GM18508 (cell line): ENCODE measurements at regions not wholly inside any gene's neighbourhood (a gene's known extent, or its start where the extent isn't known, plus 50 kb on each side); places are given as distances from the start of the nearest gene placed in this dataset.
A peak's percentile ranks its signal among the peaks of the same experiment; 100 is the strongest.

ENCODE experiments used
- ATAC-seq: cut with Tn5 transposase; IDR thresholded peaks from one replicate; pipeline ENCODE4 v1.9.1; 2021; ENCODE audit warnings: moderate number of reproducible peaks; ENCODE audit not compliant: insufficient read depth, unreplicated experiment

GRCh38 chr7:25970356-25970755 is 181.6 kb upstream of the NFE2L3 start:
- no peak for ATAC-seq

GRCh38 chr7:25970911-25971310 is 181.1 kb upstream of the NFE2L3 start:
- ATAC-seq, result no peak

- ATAC-seq, result no peak
Measured at GRCh38 chr7:25976630-25977029, 175.4 kb upstream of the NFE2L3 start.

- ATAC-seq, result no peak
Measured at GRCh38 chr7:25978466-25978865, 173.5 kb upstream of the NFE2L3 start.

- ATAC-seq, result no peak
Measured at GRCh38 chr7:25979605-25980004, 172.4 kb upstream of the NFE2L3 start.

- ATAC-seq, result no peak
Measured at GRCh38 chr7:25982684-25983083, 169.3 kb upstream of the NFE2L3 start.

- no peak for ATAC-seq
Measured at GRCh38 chr7:25985196-25985595, 166.8 kb upstream of the NFE2L3 start.

- ATAC-seq, result no peak
Measured at GRCh38 chr7:25988640-25989039, 163.4 kb upstream of the NFE2L3 start.

GRCh38 chr7:25989140-25989705 is 162.8 kb upstream of the NFE2L3 start:
- ATAC-seq, result no peak

GRCh38 chr7:25994433-25994994 is 157.5 kb upstream of the NFE2L3 start:
- no peak for ATAC-seq

GRCh38 chr7:25995216-25995615 is 156.8 kb upstream of the NFE2L3 start:
- no peak for ATAC-seq

GRCh38 chr7:25996006-25996408 is 156.0 kb upstream of the NFE2L3 start:
- ATAC-seq, result no peak

GRCh38 chr7:25998499-25998898 is 153.5 kb upstream of the NFE2L3 start:
- no peak for ATAC-seq

- no peak for ATAC-seq
Measured at GRCh38 chr7:26000841-26001240, 151.2 kb upstream of the NFE2L3 start.

- no peak for ATAC-seq
Measured at GRCh38 chr7:26001662-26002244, 150.2 kb upstream of the NFE2L3 start.

- ATAC-seq, result no peak
Measured at GRCh38 chr7:26005683-26006410, 146.2 kb upstream of the NFE2L3 start.

- no peak for ATAC-seq
Measured at GRCh38 chr7:26006426-26006825, 145.6 kb upstream of the NFE2L3 start.

GRCh38 chr7:26007510-26007909 is 144.5 kb upstream of the NFE2L3 start:
- no peak for ATAC-seq

- ATAC-seq, result no peak
Measured at GRCh38 chr7:26008428-26008827, 143.6 kb upstream of the NFE2L3 start.

- ATAC-seq, result peak; percentile 55
Measured at GRCh38 chr7:26011039-26011696, 140.8 kb upstream of the NFE2L3 start.

GRCh38 chr7:26013551-26014083 is 138.4 kb upstream of the NFE2L3 start:
- ATAC-seq, result no peak
